ENCODE measurements at regions not wholly inside any gene's neighbourhood (a gene's known extent, or its start where the extent isn't known, plus 50 kb on each side); places are given as distances from the start of the nearest gene placed in this dataset.

DNA sequence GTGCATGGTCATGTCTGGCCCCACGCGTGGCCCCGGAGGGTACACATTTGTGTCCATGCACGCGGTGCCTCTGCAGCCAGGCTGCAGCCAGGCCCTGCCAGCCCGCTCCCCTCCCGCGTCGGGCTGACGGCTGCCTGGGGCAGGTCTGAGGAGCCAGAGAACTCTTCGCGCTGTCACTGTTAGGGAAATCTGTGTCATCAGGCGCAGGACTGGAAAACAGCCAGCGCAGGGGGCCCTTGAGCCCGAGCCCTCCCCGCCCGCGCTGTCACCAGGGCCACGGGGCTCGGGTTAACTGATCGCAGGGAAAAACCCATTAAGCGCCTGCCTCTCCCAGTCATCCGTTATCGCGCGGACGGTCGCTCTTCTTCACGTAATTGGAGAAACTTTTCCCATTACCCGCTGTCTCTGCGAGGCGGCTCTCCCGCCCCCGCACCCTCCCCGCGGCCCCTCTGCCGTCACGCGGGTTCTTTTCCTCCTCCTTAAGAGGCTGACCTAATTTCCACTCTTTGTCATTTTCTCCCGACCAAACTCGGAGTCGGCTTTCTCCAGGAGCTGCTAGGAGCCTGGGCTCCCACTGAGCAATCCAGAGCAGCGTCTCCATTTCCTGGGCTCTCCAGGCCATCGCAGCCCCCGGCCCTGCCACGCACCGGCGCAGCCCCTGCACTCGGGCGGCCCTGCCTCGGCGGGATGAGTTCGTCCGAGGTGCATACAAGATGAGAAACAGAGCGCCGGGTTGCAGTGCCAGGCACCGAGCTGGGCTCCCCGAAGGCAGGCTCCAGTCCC lies 57.5 kb upstream of the PRR23E start:
- Mint-ChIP-seq H3K36me3 (no peaks in the 10 kb centered on the region), H3K27ac (no peak overlapping the region)

GRCh38 chr3:127136024-127136600 lies 56.8 kb upstream of the PRR23E start:
- no peak overlapping the region for H3K4me3 Mint-ChIP-seq
- no peaks in the 10 kb centered on the region for H3K9me3 Mint-ChIP-seq
- no peak for ATAC-seq
- peaks cover 83% of the 10 kb centered on the region for H3K27me3 Mint-ChIP-seq
- H3K36me3 Mint-ChIP-seq, result no peaks in the 10 kb centered on the region
- no peak overlapping the region for H3K27ac Mint-ChIP-seq
- no peaks in the 10 kb centered on the region for H3K4me1 Mint-ChIP-seq

More for the DNA sequence above, 57.5 kb upstream of the PRR23E start:
- H3K27me3 Mint-ChIP-seq, result peaks cover 87% of the 10 kb centered on the region
- no peaks in the 10 kb centered on the region for H3K4me1 Mint-ChIP-seq
- ATAC-seq, result no peak
- H3K9me3 Mint-ChIP-seq, result no peaks in the 10 kb centered on the region
- H3K4me3 Mint-ChIP-seq, result no peak overlapping the region

- Mint-ChIP-seq H3K27me3 (peaks cover 77% of the 10 kb centered on the region), H3K27ac (no peak overlapping the region), H3K4me1 (no peaks in the 10 kb centered on the region), H3K36me3 (no peaks in the 10 kb centered on the region), H3K4me3 (no peak overlapping the region), H3K9me3 (no peaks in the 10 kb centered on the region)
- ATAC-seq, result no peak
These were observed 56.2 kb upstream of the PRR23E start for GRCh38 chr3:127136706-127137105.

DNA sequence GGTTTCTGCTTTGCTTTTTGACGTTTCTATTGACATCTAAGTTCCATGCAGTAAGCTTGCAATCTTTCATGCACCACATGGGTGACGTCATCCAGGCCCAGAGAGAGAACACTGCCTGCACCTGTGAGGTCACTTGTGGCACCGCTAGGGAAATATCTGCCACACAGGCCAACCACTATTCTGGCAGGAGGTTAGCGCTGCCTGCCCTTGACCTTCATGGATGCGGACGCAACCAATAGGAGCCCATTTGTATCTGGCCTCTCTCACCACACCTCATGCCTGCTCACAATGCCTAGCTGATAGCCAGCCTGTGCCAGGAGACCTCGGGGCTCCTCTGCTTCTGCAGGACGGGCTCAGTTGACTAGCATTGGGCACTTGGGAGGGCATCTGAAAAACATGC lies 55.8 kb upstream of the PRR23E start:
- Mint-ChIP-seq H3K27ac (no peak overlapping the region), H3K36me3 (no peaks in the 10 kb centered on the region), H3K4me3 (no peak overlapping the region), H3K9me3 (no peaks in the 10 kb centered on the region), H3K27me3 (peaks cover 73% of the 10 kb centered on the region), H3K4me1 (no peaks in the 10 kb centered on the region)
- no peak for ATAC-seq

GRCh38 chr3:127137757-127138536 lies 55.0 kb upstream of the PRR23E start:
- ATAC-seq, result no peak
- H3K36me3 Mint-ChIP-seq, result no peaks in the 10 kb centered on the region
- no peak overlapping the region for H3K27ac Mint-ChIP-seq
- peaks cover 65% of the 10 kb centered on the region for H3K27me3 Mint-ChIP-seq
- H3K9me3 Mint-ChIP-seq, result peaks cover under 1% of the 10 kb centered on the region
- no peaks in the 10 kb centered on the region for H3K4me1 Mint-ChIP-seq
- no peak overlapping the region for H3K4me3 Mint-ChIP-seq

GRCh38 chr3:127139601-127140500 lies 53.1 kb upstream of the PRR23E start:
- no peaks in the 10 kb centered on the region for H3K36me3 Mint-ChIP-seq
- H3K27me3 Mint-ChIP-seq, result peaks cover 46% of the 10 kb centered on the region
- H3K4me3 Mint-ChIP-seq, result no peak overlapping the region
- no peak for ATAC-seq
- H3K9me3 Mint-ChIP-seq, result peaks cover 6% of the 10 kb centered on the region
- H3K4me1 Mint-ChIP-seq, result no peaks in the 10 kb centered on the region
- no peak overlapping the region for H3K27ac Mint-ChIP-seq

DNA sequence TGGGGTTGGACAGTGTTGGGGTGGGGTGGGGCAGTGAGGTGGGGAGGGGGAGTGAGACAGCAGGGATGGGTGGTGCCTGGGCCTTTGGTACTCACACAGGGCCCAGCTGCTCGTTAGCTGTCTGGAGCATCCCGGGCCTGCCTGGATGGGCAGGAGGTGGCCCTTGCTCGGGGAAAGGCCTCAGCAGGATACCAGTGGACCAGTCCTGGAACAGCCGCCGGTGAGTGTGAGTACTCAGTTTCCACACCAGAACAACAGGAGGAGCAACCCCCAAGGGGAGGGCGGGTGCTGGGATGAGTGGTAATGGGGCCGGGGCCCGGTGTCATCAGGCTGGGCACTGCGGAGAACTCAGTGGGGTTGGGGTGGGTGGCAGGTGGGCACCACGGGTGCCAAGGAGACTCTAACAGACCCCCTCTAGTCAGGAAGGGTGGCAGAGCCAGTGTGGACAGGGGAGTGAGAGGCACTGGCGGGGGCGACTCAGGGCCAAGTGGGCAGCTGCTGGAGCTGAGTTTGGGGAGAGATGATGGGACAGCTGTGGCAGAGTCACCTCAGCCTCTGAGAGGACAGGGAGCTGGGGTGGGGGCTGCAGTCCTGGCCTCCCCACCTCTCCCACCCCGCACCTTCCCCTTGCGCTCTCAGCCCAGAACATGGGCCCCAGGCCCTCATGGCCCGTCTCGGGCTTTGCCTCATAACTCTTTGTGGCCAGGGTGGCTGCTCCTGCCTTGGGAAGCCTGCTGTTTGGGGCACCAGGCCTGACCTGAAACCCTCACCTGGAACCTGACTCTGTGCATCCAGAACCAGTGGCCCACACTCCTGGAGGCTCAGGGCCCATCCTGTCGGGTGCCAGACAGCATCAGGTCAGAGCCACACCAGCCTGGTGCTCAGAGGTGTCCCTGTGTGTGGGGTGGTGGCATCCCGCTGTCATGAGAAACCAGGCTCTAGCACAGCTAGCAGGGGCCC lies 52.1 kb upstream of the PRR23E start:
- Mint-ChIP-seq H3K36me3 (no peaks in the 10 kb centered on the region), H3K27me3 (peaks cover 36% of the 10 kb centered on the region), H3K27ac (no peak overlapping the region), H3K9me3 (peaks cover 6% of the 10 kb centered on the region), H3K4me1 (no peaks in the 10 kb centered on the region), H3K4me3 (no peak overlapping the region)
- ATAC-seq, result no peak

GRCh38 chr3:127141921-127142730 lies 50.8 kb upstream of the PRR23E start:
- peaks cover 9% of the 10 kb centered on the region for H3K9me3 Mint-ChIP-seq
- no peak for ATAC-seq
- no peaks in the 10 kb centered on the region for H3K4me1 Mint-ChIP-seq
- no peak overlapping the region for H3K27ac Mint-ChIP-seq
- H3K27me3 Mint-ChIP-seq, result peaks cover 23% of the 10 kb centered on the region
- no peaks in the 10 kb centered on the region for H3K36me3 Mint-ChIP-seq
- no peak overlapping the region for H3K4me3 Mint-ChIP-seq

Measured in stimulated activated memory B cell treated with anti-CD40 and anti-IgM and Interleukin-4, amounts not matched to agents 10 μg/mL and 1 μg/mL and 100 μg/mL, for 72 hours (primary cell).